ENCODE measurements at regions not wholly inside any gene's neighbourhood (a gene's known extent, or its start where the extent isn't known, plus 50 kb on each side); places are given as distances from the start of the nearest gene placed in this dataset.

- Histone ChIP-seq H4K20me1 (ENCODE audit: control insufficient read depth, insufficient read depth, low read length, poor library complexity, severe bottlenecking) (no peaks in the 10 kb centered on the region), H3K9me3 (ENCODE audit: control extremely low read depth in 1 of 3, control insufficient read depth in 2 of 3, insufficient read depth in 1 of 3, low read length in 2 of 3) (peaks cover 6 to 13% (median 8%) of the 10 kb centered on the region in 3 donors), H3K4me3 (ENCODE audit: control extremely low read depth in 1 of 5, extremely low read depth in 1 of 5, insufficient read depth in 1 of 5, low read depth in 2 of 5, low read length in 4 of 5) (no peak overlapping the region), H3K36me3 (replicated peaks in 1 of 2; ENCODE audit: control extremely low read depth in 1 of 2, control insufficient read depth in 1 of 2, extremely low read depth in 1 of 2, insufficient read depth in 2 of 2, low read length in 1 of 2) (no peaks in the 10 kb centered on the region), H3K27ac (ENCODE audit: low read length in 2 of 2) (no peak overlapping the region), H3K27me3 (replicated peaks in 1 of 4; ENCODE audit: control extremely low read depth in 1 of 4, control insufficient read depth in 3 of 4, insufficient read depth in 4 of 4, low read length in 3 of 4) (peaks cover 0 to 3% (median 0%) of the 10 kb centered on the region in 4 experiments), H3K4me2 (replicated peaks; ENCODE audit: low read depth, low read length, poor library complexity, severe bottlenecking) (no peak overlapping the region), H3K79me2 (ENCODE audit: control insufficient read depth, insufficient read depth, low read length) (no peaks in the 10 kb centered on the region), H3K9ac (ENCODE audit: low read length) (no peak overlapping the region), H2AFZ (ENCODE audit: insufficient read depth, low read depth, low read length, poor library complexity, severe bottlenecking) (no peak overlapping the region), H3K4me1 (ENCODE audit: control insufficient read depth in 2 of 2, insufficient read depth in 2 of 2, low read length in 2 of 2) (no peaks in the 10 kb centered on the region)
- ATAC-seq (ENCODE audit: low read depth), result no peak
- TF ChIP-seq CTCF (IDR thresholded peaks at IDR 0.05) (no peak), EZH2 (IDR thresholded peaks at IDR 0.05; ENCODE audit: borderline replicate concordance, insufficient read depth, low read depth, low read length, poor library complexity, severe bottlenecking) (no peak)
- H3K4me3 Mint-ChIP-seq, result no peak overlapping the region
- POLR2A ChIA-PET, result no interaction called here
- no peaks in the 10 kb centered on the region for H3K4me1 Mint-ChIP-seq
- intact Hi-C loops (cut with micrococcal nuclease), result no loop called here
- H3K27ac Mint-ChIP-seq, result no peak overlapping the region
- peaks cover 9% of the 10 kb centered on the region for H3K27me3 Mint-ChIP-seq
- H3K9me3 Mint-ChIP-seq (ENCODE audit: insufficient read depth), result peaks cover 5% of the 10 kb centered on the region
- no peak for DNase-seq
- CTCF ChIA-PET, result no interaction called here
These were observed 76.5 kb upstream of the GTSF1L start for GRCh38 chr20:43803276-43803675.

- ATAC-seq (ENCODE audit: low read depth), result no peak
- H3K36me3 ChIP-seq (replicated peaks in 1 of 2; ENCODE audit: control extremely low read depth in 1 of 2, control insufficient read depth in 1 of 2, extremely low read depth in 1 of 2, insufficient read depth in 2 of 2, low read length in 1 of 2), result no peaks in the 10 kb centered on the region
- no peak overlapping the region for H3K27ac Mint-ChIP-seq
- TF ChIP-seq CTCF (IDR thresholded peaks at IDR 0.05) (no peak), EZH2 (IDR thresholded peaks at IDR 0.05; ENCODE audit: borderline replicate concordance, insufficient read depth, low read depth, low read length, poor library complexity, severe bottlenecking) (no peak)
- no peak overlapping the region for H3K4me3 ChIP-seq (ENCODE audit: control extremely low read depth in 1 of 5, extremely low read depth in 1 of 5, insufficient read depth in 1 of 5, low read depth in 2 of 5, low read length in 4 of 5)
- 83% methylated on average over 6 of the region's 6 CpGs for WGBS (ENCODE audit: insufficient coverage)
- intact Hi-C loops (cut with micrococcal nuclease), result no loop called here
- no peaks in the 10 kb centered on the region for H3K4me1 Mint-ChIP-seq
- H4K20me1 ChIP-seq (ENCODE audit: control insufficient read depth, insufficient read depth, low read length, poor library complexity, severe bottlenecking), result no peaks in the 10 kb centered on the region
- CTCF ChIA-PET, result no interaction called here
- H3K27ac ChIP-seq (ENCODE audit: low read length in 2 of 2), result no peak overlapping the region
- H3K9me3 ChIP-seq (ENCODE audit: control extremely low read depth in 1 of 3, control insufficient read depth in 2 of 3, insufficient read depth in 1 of 3, low read length in 2 of 3), result peaks cover 3 to 10% (median 3%) of the 10 kb centered on the region in 3 donors
- peaks cover 14% of the 10 kb centered on the region for H3K27me3 Mint-ChIP-seq
- no peaks in the 10 kb centered on the region for H3K4me1 ChIP-seq (ENCODE audit: control insufficient read depth in 2 of 2, insufficient read depth in 2 of 2, low read length in 2 of 2)
- no peaks in the 10 kb centered on the region for H3K79me2 ChIP-seq (ENCODE audit: control insufficient read depth, insufficient read depth, low read length)
- POLR2A ChIA-PET, result no interaction called here
- H3K9me3 Mint-ChIP-seq (ENCODE audit: insufficient read depth), result peaks cover 3% of the 10 kb centered on the region
- no peak overlapping the region for H3K4me2 ChIP-seq (replicated peaks; ENCODE audit: low read depth, low read length, poor library complexity, severe bottlenecking)
- H3K4me3 Mint-ChIP-seq, result no peak overlapping the region
- H3K27me3 ChIP-seq (replicated peaks in 1 of 4; ENCODE audit: control extremely low read depth in 1 of 4, control insufficient read depth in 3 of 4, insufficient read depth in 4 of 4, low read length in 3 of 4), result no peaks in the 10 kb centered on the region
- no peak overlapping the region for H2AFZ ChIP-seq (ENCODE audit: insufficient read depth, low read depth, low read length, poor library complexity, severe bottlenecking)
- no peak overlapping the region for H3K9ac ChIP-seq (ENCODE audit: low read length)
- DNase-seq, result no peak
These were observed 73.4 kb upstream of the GTSF1L start for GRCh38 chr20:43800186-43800585.
